ENCODE measurements at regions not wholly inside any gene's neighbourhood (a gene's known extent, or its start where the extent isn't known, plus 50 kb on each side); places are given as distances from the start of the nearest gene placed in this dataset.

- TF ChIP-seq REST (IDR thresholded peaks at IDR 0.05) = no peak
- TF ChIP-seq RAD21 (IDR thresholded peaks at IDR 0.05) = no peak
- TF ChIP-seq RXRA (IDR thresholded peaks at IDR 0.05) = no peak
- no peak for TF ChIP-seq ATF3 (IDR thresholded peaks at IDR 0.05)
- TF ChIP-seq FOXA2 (IDR thresholded peaks at IDR 0.05) = no peak
- no peak for TF ChIP-seq MAX (IDR thresholded peaks at IDR 0.05)
Measured at GRCh38 chr2:67479261-67479660, 82.1 kb downstream of the ETAA1 start (continued).

- Histone ChIP-seq H3K9me3 (ENCODE audit: control insufficient read depth in 4 of 4, low read length in 3 of 4) (no peaks in the 10 kb centered on the region), H3K36me3 (ENCODE audit: control insufficient read depth in 4 of 4, insufficient read depth in 3 of 4, low read depth in 1 of 4, low read length in 3 of 4) (no peaks in the 10 kb centered on the region), H3K27ac (ENCODE audit: low read depth in 1 of 2, low read length in 2 of 2) (no peak overlapping the region), H3K4me1 (ENCODE audit: control insufficient read depth in 4 of 4, insufficient read depth in 4 of 4, low read length in 3 of 4) (no peaks in the 10 kb centered on the region), H3K27me3 (ENCODE audit: control insufficient read depth in 4 of 4, insufficient read depth in 4 of 4, low read length in 3 of 4) (peaks cover 0 to 2% (median 0%) of the 10 kb centered on the region in 4 donors), H3K4me3 (ENCODE audit: low read depth in 1 of 3, low read length in 3 of 3) (no peak overlapping the region), H3K9ac (ENCODE audit: low read depth in 1 of 2, low read length in 2 of 2) (no peak overlapping the region)
- TF ChIP-seq RXRA (IDR thresholded peaks at IDR 0.05) = no peak
- TF ChIP-seq FOXA1 (IDR thresholded peaks at IDR 0.05) = no peak
- no peak for TF ChIP-seq REST (IDR thresholded peaks at IDR 0.05)
- TF ChIP-seq ZBTB33 (IDR thresholded peaks at IDR 0.05) = no peak
- TF ChIP-seq RAD21 (IDR thresholded peaks at IDR 0.05) = no peak
- no peak for TF ChIP-seq HNF4A (conservative IDR thresholded peaks at IDR 0.05)
- TF ChIP-seq GABPA (IDR thresholded peaks at IDR 0.05 in 1 of 2, conservative IDR thresholded peaks at IDR 0.05 in 1 of 2) = no peak
- TF ChIP-seq YY1 (IDR thresholded peaks at IDR 0.05) = no peak
- no peak for TF ChIP-seq EGR1 (IDR thresholded peaks at IDR 0.05; ENCODE audit: low read depth in 2 of 2)
- no peak for TF ChIP-seq TAF1 (conservative IDR thresholded peaks at IDR 0.05)
- TF ChIP-seq ATF3 (IDR thresholded peaks at IDR 0.05) = no peak
- TF ChIP-seq SP1 (IDR thresholded peaks at IDR 0.05) = no peak
- no peak for TF ChIP-seq FOXA2 (IDR thresholded peaks at IDR 0.05)
- no peak for TF ChIP-seq HNF4G (IDR thresholded peaks at IDR 0.05)
- no peak for TF ChIP-seq MAX (IDR thresholded peaks at IDR 0.05)
- 36% methylated on average over 2 of the region's 2 CpGs for WGBS
- no peak for DNase-seq (ENCODE audit: low spot score)
Measured at GRCh38 chr2:67485431-67485830, 88.3 kb downstream of the ETAA1 start.
